OCI-LY1 (cell line): ENCODE measurements at regions not wholly inside any gene's neighbourhood (a gene's known extent, or its start where the extent isn't known, plus 50 kb on each side); places are given as distances from the start of the nearest gene placed in this dataset.

Source experiments
- EZH2 ChIP-seq: fragments of 200-600 bp; sonication (generic), shearing (Covaris generic); IDR thresholded peaks from 2 replicates; pipeline ENCODE4 v1.8.0; 2017; ENCODE audit warnings: borderline replicate concordance, mixed run types, mild to moderate bottlenecking, antibody characterized with exemption, low read length, moderate library complexity, mixed read lengths
- TF ChIP-seq, protein P1 (sequence below): fragments of 200-600 bp; sonication (generic), shearing (Covaris generic); IDR thresholded peaks from 2 replicates; pipeline ENCODE4 v1.5.1; 2017; ENCODE audit warnings: mild to moderate bottlenecking, antibody characterized with exemption, low read length, moderate library complexity, mixed read lengths

DNA sequence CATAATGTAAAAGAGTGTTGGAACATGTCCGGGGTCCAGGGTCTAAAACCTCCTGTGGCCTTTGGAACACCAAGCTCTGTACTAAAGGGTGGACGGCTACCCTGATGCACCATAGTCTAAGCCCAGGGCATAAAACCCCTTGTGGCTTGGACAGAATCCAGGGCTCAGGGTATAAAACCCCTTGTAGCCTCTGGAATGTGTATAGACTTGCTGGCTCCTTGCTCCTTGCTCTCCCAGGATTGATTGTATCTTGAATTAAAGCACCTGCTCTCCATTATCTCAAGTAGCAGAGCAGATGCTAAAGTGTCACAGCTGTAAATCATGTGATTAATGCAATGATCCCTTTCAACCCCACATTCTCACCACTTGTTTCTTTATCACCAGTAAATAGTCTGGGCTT lies 556.5 kb downstream of the LRFN5 start:
- TF ChIP-seq, protein P1, sequence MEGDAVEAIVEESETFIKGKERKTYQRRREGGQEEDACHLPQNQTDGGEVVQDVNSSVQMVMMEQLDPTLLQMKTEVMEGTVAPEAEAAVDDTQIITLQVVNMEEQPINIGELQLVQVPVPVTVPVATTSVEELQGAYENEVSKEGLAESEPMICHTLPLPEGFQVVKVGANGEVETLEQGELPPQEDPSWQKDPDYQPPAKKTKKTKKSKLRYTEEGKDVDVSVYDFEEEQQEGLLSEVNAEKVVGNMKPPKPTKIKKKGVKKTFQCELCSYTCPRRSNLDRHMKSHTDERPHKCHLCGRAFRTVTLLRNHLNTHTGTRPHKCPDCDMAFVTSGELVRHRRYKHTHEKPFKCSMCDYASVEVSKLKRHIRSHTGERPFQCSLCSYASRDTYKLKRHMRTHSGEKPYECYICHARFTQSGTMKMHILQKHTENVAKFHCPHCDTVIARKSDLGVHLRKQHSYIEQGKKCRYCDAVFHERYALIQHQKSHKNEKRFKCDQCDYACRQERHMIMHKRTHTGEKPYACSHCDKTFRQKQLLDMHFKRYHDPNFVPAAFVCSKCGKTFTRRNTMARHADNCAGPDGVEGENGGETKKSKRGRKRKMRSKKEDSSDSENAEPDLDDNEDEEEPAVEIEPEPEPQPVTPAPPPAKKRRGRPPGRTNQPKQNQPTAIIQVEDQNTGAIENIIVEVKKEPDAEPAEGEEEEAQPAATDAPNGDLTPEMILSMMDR: no peak
- no peak for TF ChIP-seq EZH2
